GM12874 (cell line): ENCODE measurements at regions not wholly inside any gene's neighbourhood (a gene's known extent, or its start where the extent isn't known, plus 50 kb on each side); places are given as distances from the start of the nearest gene placed in this dataset.

Source experiments
- TF ChIP-seq, protein P1 (sequence below): IDR thresholded peaks from 2 replicates; pipeline ENCODE4 v1.5.1; 2011; ENCODE audit warnings: low read depth, mild to moderate bottlenecking, control low read depth, low read length, moderate library complexity; ENCODE audit not compliant: insufficient read depth

DNA sequence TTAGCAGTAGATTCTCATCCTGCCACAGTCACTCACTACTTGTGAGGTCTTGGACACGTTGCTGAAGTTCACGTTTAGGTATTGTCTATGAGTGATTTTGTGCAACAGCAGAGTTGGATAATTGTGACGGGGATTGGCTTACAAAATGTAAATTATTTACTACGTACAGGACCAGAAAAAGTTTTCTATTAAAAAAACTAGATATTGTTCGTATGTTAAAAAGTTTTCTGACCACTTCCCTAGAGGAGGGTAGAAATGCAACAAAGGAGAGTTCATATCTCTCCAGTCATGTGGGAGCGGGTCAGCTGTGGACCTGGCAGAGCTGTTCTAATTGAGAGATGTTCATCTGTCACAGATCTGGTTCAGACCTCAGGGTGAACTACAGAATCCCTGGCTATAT, 976.1 kb upstream of the NUDT12 start:
- TF ChIP-seq, protein P1, sequence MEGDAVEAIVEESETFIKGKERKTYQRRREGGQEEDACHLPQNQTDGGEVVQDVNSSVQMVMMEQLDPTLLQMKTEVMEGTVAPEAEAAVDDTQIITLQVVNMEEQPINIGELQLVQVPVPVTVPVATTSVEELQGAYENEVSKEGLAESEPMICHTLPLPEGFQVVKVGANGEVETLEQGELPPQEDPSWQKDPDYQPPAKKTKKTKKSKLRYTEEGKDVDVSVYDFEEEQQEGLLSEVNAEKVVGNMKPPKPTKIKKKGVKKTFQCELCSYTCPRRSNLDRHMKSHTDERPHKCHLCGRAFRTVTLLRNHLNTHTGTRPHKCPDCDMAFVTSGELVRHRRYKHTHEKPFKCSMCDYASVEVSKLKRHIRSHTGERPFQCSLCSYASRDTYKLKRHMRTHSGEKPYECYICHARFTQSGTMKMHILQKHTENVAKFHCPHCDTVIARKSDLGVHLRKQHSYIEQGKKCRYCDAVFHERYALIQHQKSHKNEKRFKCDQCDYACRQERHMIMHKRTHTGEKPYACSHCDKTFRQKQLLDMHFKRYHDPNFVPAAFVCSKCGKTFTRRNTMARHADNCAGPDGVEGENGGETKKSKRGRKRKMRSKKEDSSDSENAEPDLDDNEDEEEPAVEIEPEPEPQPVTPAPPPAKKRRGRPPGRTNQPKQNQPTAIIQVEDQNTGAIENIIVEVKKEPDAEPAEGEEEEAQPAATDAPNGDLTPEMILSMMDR, result no peak

DNA sequence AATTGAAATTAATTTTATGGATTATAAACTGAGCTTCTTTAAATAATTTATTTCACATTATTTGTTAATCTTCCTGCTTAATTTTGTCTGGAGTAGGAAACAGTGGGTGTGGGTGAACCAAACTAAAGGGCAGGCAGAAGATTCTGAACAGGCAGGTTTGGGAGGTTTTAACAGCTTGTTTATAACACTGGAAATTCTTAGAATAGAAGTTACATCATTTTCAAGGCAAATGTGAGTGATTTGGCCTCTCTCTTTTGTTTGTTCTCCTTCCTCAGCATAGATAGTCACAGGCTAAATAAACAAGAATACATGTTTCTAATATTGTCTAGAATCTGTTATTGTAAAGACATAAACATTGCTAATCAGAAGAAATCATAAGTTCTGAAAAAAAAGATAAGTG, 970.9 kb upstream of the NUDT12 start:
- TF ChIP-seq, protein P1, result no peak

DNA sequence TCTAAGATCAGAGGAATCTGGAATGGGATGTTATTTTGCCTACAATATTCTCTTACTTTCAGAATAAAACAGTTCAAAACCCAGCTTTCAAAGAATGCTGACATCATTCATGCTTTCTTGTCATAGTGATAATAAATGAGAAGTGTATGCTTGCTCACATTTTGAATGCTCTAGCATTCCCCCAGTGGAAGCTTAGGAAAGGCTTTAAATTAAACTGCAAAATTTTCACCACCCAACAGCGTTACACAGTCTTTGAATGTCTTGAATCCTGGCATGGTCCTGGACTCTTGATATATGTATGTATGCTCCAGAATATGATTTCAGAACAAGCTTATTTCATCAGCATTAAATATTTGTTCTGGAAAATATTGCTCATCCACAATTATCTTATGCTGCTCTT, 964.3 kb upstream of the NUDT12 start:
- TF ChIP-seq, protein P1, result no peak

DNA sequence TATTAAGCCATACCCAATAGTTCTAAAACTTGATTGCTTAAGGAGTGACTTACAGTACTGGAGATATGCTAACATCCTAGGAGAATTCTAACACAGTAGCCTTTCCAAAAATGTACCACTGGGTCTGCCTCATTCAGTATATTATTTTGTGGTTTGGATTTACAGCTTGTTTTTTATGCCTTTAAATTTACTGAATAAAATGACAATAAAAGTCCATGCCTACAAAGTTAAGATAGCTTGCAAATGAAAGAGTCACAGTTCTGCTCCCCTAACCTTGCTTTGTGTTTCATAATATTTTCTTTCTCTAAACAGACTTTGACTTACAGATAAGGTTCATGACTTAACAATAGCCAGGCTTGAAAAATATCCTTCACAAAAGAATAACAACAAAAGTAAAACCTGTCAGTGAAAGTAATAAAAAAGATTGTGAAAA, 951.1 kb upstream of the NUDT12 start:
- TF ChIP-seq, protein P1, result no peak

DNA sequence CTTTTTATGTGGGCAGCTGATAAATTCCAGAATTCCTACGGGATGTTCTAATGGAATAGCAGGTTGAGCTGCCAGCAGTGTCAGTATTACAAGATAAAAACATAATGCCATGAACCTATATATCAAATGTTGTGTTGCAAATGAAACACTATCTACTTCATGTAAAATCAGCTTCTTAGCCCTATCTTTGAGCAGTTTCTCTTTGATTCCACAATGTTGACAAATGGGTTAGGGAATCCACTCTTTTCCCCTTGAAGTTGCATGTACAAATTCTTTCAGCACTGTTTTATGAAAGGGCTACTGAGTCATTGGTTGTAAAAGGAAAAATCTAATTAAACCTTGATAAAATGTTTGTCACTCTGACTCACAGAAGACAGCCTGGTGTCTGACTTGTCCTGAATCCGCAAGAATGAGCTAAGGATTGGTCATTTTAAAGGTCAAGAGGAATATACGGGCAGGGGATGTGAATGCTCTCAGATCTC, 950.6 kb upstream of the NUDT12 start:
- TF ChIP-seq, protein P1, result no peak

DNA sequence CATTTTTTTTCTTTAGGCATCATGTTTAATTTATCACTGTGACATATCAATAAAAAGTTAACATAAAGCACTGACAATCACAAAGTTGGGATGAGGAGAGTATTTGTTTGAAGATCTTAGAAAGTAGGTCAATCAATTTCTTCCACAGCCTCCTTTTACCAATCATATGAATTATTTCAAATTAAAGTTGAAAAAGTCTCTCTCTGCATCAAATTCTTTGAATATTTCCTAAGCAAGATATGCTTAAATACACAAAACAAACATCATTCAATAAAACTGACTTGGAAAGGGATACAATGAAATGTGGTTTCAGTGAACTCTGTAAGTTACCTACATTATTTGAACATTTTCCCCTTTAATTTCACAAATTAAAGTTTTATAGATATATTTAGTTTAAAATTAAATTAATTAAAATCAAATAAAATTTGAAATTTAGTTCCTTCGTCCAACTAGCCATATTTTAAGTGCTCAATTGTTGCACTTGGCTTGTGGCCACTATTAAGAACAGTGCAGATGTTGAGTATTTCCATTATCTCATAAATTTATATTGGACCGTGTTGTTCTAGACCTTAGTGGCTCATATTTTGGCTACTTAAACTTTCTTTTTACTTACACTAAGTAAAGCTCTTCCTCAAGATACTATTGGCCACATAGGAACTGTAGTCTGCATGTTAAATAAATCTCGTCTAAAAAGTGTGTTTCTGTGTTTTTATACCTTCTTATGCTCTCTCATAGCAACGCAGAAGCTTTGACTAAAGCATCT, 949.7 kb upstream of the NUDT12 start:
- TF ChIP-seq, protein P1, result no peak

DNA sequence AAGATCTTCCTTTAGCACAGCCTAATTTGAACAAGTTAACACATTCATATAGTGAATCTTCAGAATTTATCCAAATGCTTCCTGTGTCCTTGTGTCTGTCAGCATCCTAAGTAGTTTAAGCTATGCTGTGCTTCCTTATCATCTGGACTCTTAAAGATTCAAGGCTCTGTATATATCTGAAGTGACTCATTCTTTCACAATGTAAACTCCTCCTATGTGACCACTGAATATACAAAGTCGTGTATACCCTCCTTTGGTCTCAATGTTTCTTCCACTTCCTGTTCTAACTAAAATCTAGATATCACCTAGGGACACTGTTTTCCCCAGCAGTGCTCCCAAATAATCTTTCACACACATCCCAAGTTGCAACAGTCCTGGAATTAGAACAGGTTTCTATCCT, 935.7 kb upstream of the NUDT12 start:
- TF ChIP-seq, protein P1, result no peak

DNA sequence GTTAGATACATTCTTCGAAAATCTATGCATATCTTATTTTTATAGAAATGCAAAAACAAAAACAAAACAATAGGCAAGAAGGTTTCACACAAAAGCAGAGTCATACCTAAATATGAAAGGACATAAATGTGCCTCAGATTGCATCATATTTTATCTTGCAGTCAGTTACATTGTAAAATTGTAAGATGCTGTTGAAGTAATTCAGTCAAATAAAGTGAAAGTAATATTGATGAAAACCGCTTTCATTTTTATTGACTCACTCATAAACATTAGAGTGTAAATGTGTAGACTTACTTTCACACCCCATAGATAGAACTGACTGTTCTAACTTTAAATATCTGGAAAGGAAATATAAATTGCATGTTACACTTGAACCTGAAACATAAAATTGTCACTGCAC, 931.5 kb upstream of the NUDT12 start:
- TF ChIP-seq, protein P1, result no peak
